Adrenal gland (tissue), 9 donors: ENCODE measurements at regions not wholly inside any gene's neighbourhood (a gene's known extent, or its start where the extent isn't known, plus 50 kb on each side); places are given as distances from the start of the nearest gene placed in this dataset.
A peak's percentile ranks its signal among the peaks of the same experiment; 100 is the strongest.

ENCODE experiments used
- DNase-seq, 7 donors: peaks; one replicate each; pipeline ENCODE4 v3.0.0-alpha.2; 2019 to 2020
- H3K27ac ChIP-seq, 5 donors: fragments of 200-600 bp; sonication (generic) in 4 of 5; 1 replicate in 3 of 5; 2 replicates in 2 of 5; pipeline versions ENCODE4 v1.5.1 to v1.8.0; 2016 to 2020; ENCODE audit warnings: mild to moderate bottlenecking in 1 of 5
- H3K27me3 ChIP-seq: fragments of 200-600 bp; 2 replicates; pipeline ENCODE4 v1.8.0; 2021
- H3K36me3 ChIP-seq, 2 donors: fragments of 200-600 bp; replicated peaks in 1 of 2; 1 replicate in 1 of 2; 2 replicates in 1 of 2; pipeline versions ENCODE4 v1.5.1 to v1.8.0; 2018 to 2022
- H3K4me1 ChIP-seq, 2 donors: fragments of 200-600 bp; replicated peaks in 1 of 2; 1 replicate in 1 of 2; 2 replicates in 1 of 2; pipeline versions ENCODE4 v1.5.1 to v1.8.0; 2018 to 2021
- H3K4me3 ChIP-seq, 4 donors: fragments of 200-600 bp; sonication (generic) in 3 of 4; one replicate each; pipeline ENCODE4 v1.5.1; 2016 to 2018
- H3K9me3 ChIP-seq, 3 donors: fragments of 200-600 bp; sonication (generic) in 1 of 3; replicated peaks in 1 of 3; 1 replicate in 2 of 3; 2 replicates in 1 of 3; pipeline versions ENCODE4 v1.5.1 to v1.8.0; 2016 to 2021
- CTCF ChIP-seq, 6 experiments: fragments of 450-650 bp in 4 of 6; fragments of 200-600 bp in 2 of 6; sonication (generic) in 1 of 6; IDR thresholded peaks; 1 replicate in 5 of 6; 2 replicates in 1 of 6; pipeline versions ENCODE4 v1.5.1 to v1.8.0; 2016 to 2021; ENCODE audit warnings: antibody characterized with exemption in 6 of 6, mild to moderate bottlenecking in 2 of 6, moderate library complexity in 1 of 6
- POLR2A ChIP-seq, 2 donors: fragments of 450-650 bp; IDR thresholded peaks; one replicate each; pipeline ENCODE4 v1.6.1; 2017; ENCODE audit warnings: antibody characterized with exemption in 2 of 2, mild to moderate bottlenecking in 2 of 2, moderate library complexity in 1 of 2
- WGBS, 4 donors: extraction: QIAGEN DNeasy Blood & Tissue Kit in 2 of 4; methylation state at CpG; one replicate each; pipeline versions ENCODE4 v1.1.5 to v1.1.7; 2013 to 2017; 5-methylcytosine and 5-hydroxymethylcytosine counted together
- intact Hi-C, 2 donors: fragments of 100-400 bp; cut with DNase I; formaldehyde crosslinking; loops; one replicate each; pipeline versions ENCODE4 v1.14.1 to v1.15.0; 2022 to 2023
- donor health status: healthy with polysubstance abuse.
- donor health status: Bipolar disorder and iron deficiency.
- donor health status: DM: yes; HTN: yes; CAD: no.
- donor health status: DM: no; HTN: no; CAD: no.
- donor health status: DM: no; HTN: no; CAD: no.

- H3K9me3 ChIP-seq: no peaks in the 10 kb centered on the region
- no peak for DNase-seq
- no peaks in the 10 kb centered on the region for H3K27me3 ChIP-seq
- intact Hi-C loops: no loop called here
- H3K36me3 ChIP-seq: no peaks in the 10 kb centered on the region
- H3K27ac ChIP-seq: no peak overlapping the region
- TF ChIP-seq CTCF (IDR thresholded peaks at IDR 0.05) (no peak), POLR2A (IDR thresholded peaks at IDR 0.05) (no peak)
- 87 to 94% (median 93%) methylated on average over 8 of the region's 8 CpGs for WGBS, 4 donors
- H3K4me3 ChIP-seq: no peak overlapping the region
- H3K4me1 ChIP-seq: no peaks in the 10 kb centered on the region
Measured at GRCh38 chr7:68207676-68208075, 1211.0 kb downstream of the TYW1 start.

- Histone ChIP-seq H3K36me3 (no peaks in the 10 kb centered on the region), H3K27ac (no peak overlapping the region), H3K4me3 (no peak overlapping the region), H3K4me1 (no peaks in the 10 kb centered on the region), H3K9me3 (no peaks in the 10 kb centered on the region), H3K27me3 (no peaks in the 10 kb centered on the region)
- intact Hi-C loops: no loop called here
- no peak for DNase-seq
- WGBS, 4 donors: 69 to 86% (median 80%) methylated on average over 6 of the region's 6 CpGs
- no peak for TF ChIP-seq CTCF (IDR thresholded peaks at IDR 0.05)
- no peak for TF ChIP-seq POLR2A (IDR thresholded peaks at IDR 0.05)
Measured at GRCh38 chr7:68209486-68209885, 1212.9 kb downstream of the TYW1 start.

- Histone ChIP-seq H3K4me3 (no peak overlapping the region), H3K9me3 (no peaks in the 10 kb centered on the region), H3K27ac (no peak overlapping the region), H3K4me1 (no peaks in the 10 kb centered on the region), H3K27me3 (no peaks in the 10 kb centered on the region), H3K36me3 (no peaks in the 10 kb centered on the region)
- 68 to 93% (median 88%) methylated on average over 3 of the region's 3 CpGs for WGBS, 4 donors
- intact Hi-C loops: no loop called here
- no peak for TF ChIP-seq POLR2A (IDR thresholded peaks at IDR 0.05)
- no peak for TF ChIP-seq CTCF (IDR thresholded peaks at IDR 0.05)
- no peak for DNase-seq
Measured at GRCh38 chr7:68213838-68214237, 1217.2 kb downstream of the TYW1 start.

- TF ChIP-seq POLR2A (IDR thresholded peaks at IDR 0.05) (no peak), CTCF (IDR thresholded peaks at IDR 0.05) (no peak)
- DNase-seq: peak in 1 of 7 donors; percentile 18
Measured at GRCh38 chr7:68216051-68216450, 1219.4 kb downstream of the TYW1 start.

More at GRCh38 chr7:68216051-68216450, 1219.4 kb downstream of the TYW1 start:
- H3K27me3 ChIP-seq: no peaks in the 10 kb centered on the region
- no peak overlapping the region for H3K4me3 ChIP-seq
- no peaks in the 10 kb centered on the region for H3K9me3 ChIP-seq
- no peak overlapping the region for H3K27ac ChIP-seq
- intact Hi-C loops: no loop called here
- 69 to 75% (median 73%) methylated on average over 5 of the region's 5 CpGs for WGBS, 4 donors
- no peaks in the 10 kb centered on the region for H3K36me3 ChIP-seq
- H3K4me1 ChIP-seq: no peaks in the 10 kb centered on the region
